ENCODE measurements at regions not wholly inside any gene's neighbourhood (a gene's known extent, or its start where the extent isn't known, plus 50 kb on each side); places are given as distances from the start of the nearest gene placed in this dataset.

DNA sequence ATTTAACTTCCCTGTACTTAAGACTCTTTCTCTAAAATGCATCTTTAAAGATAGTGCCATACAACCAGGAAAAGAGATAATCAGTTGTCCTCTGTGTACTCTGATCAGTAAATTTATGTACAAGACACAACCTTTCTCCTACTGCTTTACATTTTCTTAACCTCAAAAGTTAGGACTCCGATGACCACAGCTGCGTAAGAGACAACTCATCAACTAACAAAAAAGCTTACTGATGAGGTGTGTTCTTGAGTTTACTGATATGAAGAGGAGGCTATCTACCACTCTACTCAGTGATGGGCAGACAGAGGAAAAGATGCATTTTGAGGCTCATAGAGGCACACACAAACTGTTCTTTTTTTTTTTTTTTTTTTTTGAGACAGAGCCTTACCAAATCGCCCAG lies 71.4 kb upstream of the HIF1A start:
- no peaks in the 10 kb centered on the region for H3K27me3 Mint-ChIP-seq (ENCODE audit: unreplicated experiment)
- peaks cover 11% of the 10 kb centered on the region for H3K4me1 Mint-ChIP-seq (ENCODE audit: unreplicated experiment)
- no peak overlapping the region for H3K4me3 Mint-ChIP-seq (ENCODE audit: unreplicated experiment)
- H3K9me3 Mint-ChIP-seq (ENCODE audit: unreplicated experiment), result no peaks in the 10 kb centered on the region
- TF ChIP-seq, protein P1, sequence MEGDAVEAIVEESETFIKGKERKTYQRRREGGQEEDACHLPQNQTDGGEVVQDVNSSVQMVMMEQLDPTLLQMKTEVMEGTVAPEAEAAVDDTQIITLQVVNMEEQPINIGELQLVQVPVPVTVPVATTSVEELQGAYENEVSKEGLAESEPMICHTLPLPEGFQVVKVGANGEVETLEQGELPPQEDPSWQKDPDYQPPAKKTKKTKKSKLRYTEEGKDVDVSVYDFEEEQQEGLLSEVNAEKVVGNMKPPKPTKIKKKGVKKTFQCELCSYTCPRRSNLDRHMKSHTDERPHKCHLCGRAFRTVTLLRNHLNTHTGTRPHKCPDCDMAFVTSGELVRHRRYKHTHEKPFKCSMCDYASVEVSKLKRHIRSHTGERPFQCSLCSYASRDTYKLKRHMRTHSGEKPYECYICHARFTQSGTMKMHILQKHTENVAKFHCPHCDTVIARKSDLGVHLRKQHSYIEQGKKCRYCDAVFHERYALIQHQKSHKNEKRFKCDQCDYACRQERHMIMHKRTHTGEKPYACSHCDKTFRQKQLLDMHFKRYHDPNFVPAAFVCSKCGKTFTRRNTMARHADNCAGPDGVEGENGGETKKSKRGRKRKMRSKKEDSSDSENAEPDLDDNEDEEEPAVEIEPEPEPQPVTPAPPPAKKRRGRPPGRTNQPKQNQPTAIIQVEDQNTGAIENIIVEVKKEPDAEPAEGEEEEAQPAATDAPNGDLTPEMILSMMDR (IDR thresholded peaks at IDR 0.05; ENCODE audit: unreplicated experiment), result no peak
- H3K27ac Mint-ChIP-seq (ENCODE audit: unreplicated experiment), result no peak overlapping the region
- H3K36me3 Mint-ChIP-seq (ENCODE audit: low read depth, unreplicated experiment), result no peaks in the 10 kb centered on the region
- no peak for DNase-seq (ENCODE audit: low spot score)

- no peak for DNase-seq (ENCODE audit: low spot score)
- no peak overlapping the region for H3K27ac Mint-ChIP-seq (ENCODE audit: unreplicated experiment)
- TF ChIP-seq, protein P1 (IDR thresholded peaks at IDR 0.05; ENCODE audit: unreplicated experiment), result no peak
- H3K4me3 Mint-ChIP-seq (ENCODE audit: unreplicated experiment), result no peak overlapping the region
- no peaks in the 10 kb centered on the region for H3K36me3 Mint-ChIP-seq (ENCODE audit: low read depth, unreplicated experiment)
- no peaks in the 10 kb centered on the region for H3K9me3 Mint-ChIP-seq (ENCODE audit: unreplicated experiment)
- H3K4me1 Mint-ChIP-seq (ENCODE audit: unreplicated experiment), result peaks cover 5% of the 10 kb centered on the region
- H3K27me3 Mint-ChIP-seq (ENCODE audit: unreplicated experiment), result no peaks in the 10 kb centered on the region
Measured at GRCh38 chr14:61625165-61625564, 70.1 kb upstream of the HIF1A start.

DNA sequence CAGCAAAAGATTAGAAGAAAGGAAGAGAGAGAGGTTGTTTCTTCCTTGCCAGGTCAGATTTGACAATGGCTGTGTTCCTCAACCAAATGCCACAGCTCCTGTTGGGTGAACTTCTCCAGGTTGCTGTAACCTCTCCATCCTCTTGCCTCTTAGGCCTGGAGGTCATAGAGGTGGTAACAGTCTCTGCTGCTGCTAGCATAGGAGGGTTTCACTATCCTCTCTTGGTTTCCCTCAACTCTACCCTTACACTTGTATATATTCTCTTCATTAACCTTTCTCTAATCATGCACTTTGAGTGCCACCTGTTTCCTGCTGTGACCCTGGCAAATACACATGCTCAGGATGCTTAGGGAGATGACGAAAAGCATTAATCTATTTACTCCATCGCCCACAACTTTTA lies 67.7 kb upstream of the HIF1A start:
- Mint-ChIP-seq H3K4me1 (ENCODE audit: unreplicated experiment) (no peaks in the 10 kb centered on the region), H3K27me3 (ENCODE audit: unreplicated experiment) (no peaks in the 10 kb centered on the region), H3K4me3 (ENCODE audit: unreplicated experiment) (no peak overlapping the region), H3K36me3 (ENCODE audit: low read depth, unreplicated experiment) (no peaks in the 10 kb centered on the region), H3K9me3 (ENCODE audit: unreplicated experiment) (no peaks in the 10 kb centered on the region), H3K27ac (ENCODE audit: unreplicated experiment) (no peak overlapping the region)
- no peak for DNase-seq (ENCODE audit: low spot score)
- TF ChIP-seq, protein P1 (IDR thresholded peaks at IDR 0.05; ENCODE audit: unreplicated experiment), result no peak

- H3K4me1 Mint-ChIP-seq (ENCODE audit: unreplicated experiment), result no peaks in the 10 kb centered on the region
- H3K4me3 Mint-ChIP-seq (ENCODE audit: unreplicated experiment), result no peak overlapping the region
- TF ChIP-seq, protein P1 (IDR thresholded peaks at IDR 0.05; ENCODE audit: unreplicated experiment), result no peak
- no peak for DNase-seq (ENCODE audit: low spot score)
- H3K27ac Mint-ChIP-seq (ENCODE audit: unreplicated experiment), result no peak overlapping the region
- no peaks in the 10 kb centered on the region for H3K9me3 Mint-ChIP-seq (ENCODE audit: unreplicated experiment)
- no peaks in the 10 kb centered on the region for H3K27me3 Mint-ChIP-seq (ENCODE audit: unreplicated experiment)
- H3K36me3 Mint-ChIP-seq (ENCODE audit: low read depth, unreplicated experiment), result no peaks in the 10 kb centered on the region
Measured at GRCh38 chr14:61628016-61628725, 67.1 kb upstream of the HIF1A start.

DNA sequence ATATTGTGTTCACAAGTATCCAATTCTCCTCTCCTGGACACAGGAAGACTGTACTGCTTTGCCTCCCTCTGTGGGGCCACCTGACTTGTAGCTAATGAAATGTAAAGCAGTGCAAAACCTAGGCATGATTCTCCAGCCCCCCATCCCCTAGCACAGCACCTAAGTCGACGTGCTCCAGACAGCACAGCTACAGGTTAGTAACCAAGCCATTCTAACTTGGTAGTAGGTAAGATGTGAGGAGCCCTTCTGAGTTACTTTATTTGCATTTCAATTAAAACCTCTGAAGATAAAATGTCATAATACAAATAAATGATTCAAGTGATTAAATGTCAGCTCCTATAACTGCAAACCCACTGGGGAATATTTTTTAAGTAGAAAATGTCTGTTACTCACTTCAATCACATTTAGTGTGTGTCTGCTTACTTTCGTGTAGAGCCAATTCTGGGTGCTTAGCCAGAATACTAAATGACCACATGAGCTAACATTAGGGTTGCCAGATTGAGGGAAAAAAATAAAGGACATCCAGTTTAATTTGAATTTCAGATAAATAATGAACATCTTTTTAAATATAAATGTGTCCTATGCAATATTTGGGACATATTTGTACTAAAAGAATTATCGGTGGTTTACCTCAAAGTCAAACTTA lies 64.8 kb upstream of the HIF1A start:
- H3K4me1 Mint-ChIP-seq (ENCODE audit: unreplicated experiment), result no peaks in the 10 kb centered on the region
- TF ChIP-seq, protein P1 (IDR thresholded peaks at IDR 0.05; ENCODE audit: unreplicated experiment), result no peak
- H3K36me3 Mint-ChIP-seq (ENCODE audit: low read depth, unreplicated experiment), result no peaks in the 10 kb centered on the region

More for the DNA sequence above, 64.8 kb upstream of the HIF1A start:
- Mint-ChIP-seq H3K4me3 (ENCODE audit: unreplicated experiment) (no peak overlapping the region), H3K27me3 (ENCODE audit: unreplicated experiment) (no peaks in the 10 kb centered on the region), H3K27ac (ENCODE audit: unreplicated experiment) (no peak overlapping the region), H3K9me3 (ENCODE audit: unreplicated experiment) (no peaks in the 10 kb centered on the region)
- DNase-seq (ENCODE audit: low spot score), result no peak

Measured in endothelial cell (in vitro differentiated cells).